Neural crest cell (in vitro differentiated cells): ENCODE measurements at regions not wholly inside any gene's neighbourhood (a gene's known extent, or its start where the extent isn't known, plus 50 kb on each side); places are given as distances from the start of the nearest gene placed in this dataset.

Experiments
- DNase-seq: peaks from one replicate; pipeline ENCODE4 v3.0.0; 2021; ENCODE audit warnings: low read depth, mixed read lengths, low spot score
- H3K27ac Mint-ChIP-seq: one replicate; pipeline ENCODE4 v1.8.0; 2021; ENCODE audit warnings: mild to moderate bottlenecking, mixed read lengths; ENCODE audit not compliant: unreplicated experiment
- H3K27me3 Mint-ChIP-seq: 2 replicates; pipeline ENCODE4 v1.8.0; 2021; ENCODE audit warnings: low read depth, mild to moderate bottlenecking, mixed read lengths
- H3K36me3 Mint-ChIP-seq: 2 replicates; pipeline ENCODE4 v1.8.0; 2021; ENCODE audit warnings: low read depth, mild to moderate bottlenecking, mixed read lengths
- H3K4me1 Mint-ChIP-seq: 2 replicates; pipeline ENCODE4 v1.8.0; 2021; ENCODE audit warnings: mixed read lengths
- H3K4me3 Mint-ChIP-seq: one replicate; pipeline ENCODE4 v1.8.0; 2021; ENCODE audit warnings: mild to moderate bottlenecking, mixed read lengths
- H3K9me3 Mint-ChIP-seq: 2 replicates; pipeline ENCODE4 v1.8.0; 2021; ENCODE audit warnings: mixed read lengths
- TF ChIP-seq, protein P1 (sequence below): fragments of 200-600 bp; sonication (generic); conservative IDR thresholded peaks from 2 replicates; pipeline ENCODE4 v1.5.0; 2021; ENCODE audit warnings: antibody characterized with exemption, mild to moderate bottlenecking

DNA sequence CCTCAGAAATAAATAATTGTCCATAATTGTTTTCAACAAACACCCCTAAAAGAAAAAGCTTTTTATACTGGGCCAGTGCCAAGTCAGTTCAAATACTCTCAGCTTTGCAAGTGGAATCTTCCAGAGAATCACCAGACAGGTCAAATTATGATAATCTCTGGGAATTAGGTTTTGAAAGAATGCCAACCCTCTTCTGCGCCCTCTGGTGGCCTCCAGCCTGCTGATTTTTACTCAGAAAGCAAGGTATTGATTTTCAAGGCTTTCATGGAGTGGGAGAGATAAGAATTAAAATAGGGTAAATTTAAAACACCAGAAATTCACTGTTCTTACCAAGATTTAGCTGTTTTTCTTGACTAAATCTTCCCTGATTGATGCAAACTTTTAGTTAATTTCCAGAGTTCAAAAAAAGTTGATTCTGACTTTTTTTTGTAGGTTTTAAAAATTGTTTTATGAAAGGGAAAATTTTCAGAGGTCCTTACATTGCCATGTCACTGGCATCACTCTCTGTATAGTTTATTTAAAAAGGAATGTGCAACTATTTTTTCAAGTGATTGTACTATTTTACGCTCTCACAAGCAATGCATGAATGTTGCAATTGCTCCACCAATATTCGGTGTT is 282.9 kb upstream of the TNP1 start:
- TF ChIP-seq, protein P1, sequence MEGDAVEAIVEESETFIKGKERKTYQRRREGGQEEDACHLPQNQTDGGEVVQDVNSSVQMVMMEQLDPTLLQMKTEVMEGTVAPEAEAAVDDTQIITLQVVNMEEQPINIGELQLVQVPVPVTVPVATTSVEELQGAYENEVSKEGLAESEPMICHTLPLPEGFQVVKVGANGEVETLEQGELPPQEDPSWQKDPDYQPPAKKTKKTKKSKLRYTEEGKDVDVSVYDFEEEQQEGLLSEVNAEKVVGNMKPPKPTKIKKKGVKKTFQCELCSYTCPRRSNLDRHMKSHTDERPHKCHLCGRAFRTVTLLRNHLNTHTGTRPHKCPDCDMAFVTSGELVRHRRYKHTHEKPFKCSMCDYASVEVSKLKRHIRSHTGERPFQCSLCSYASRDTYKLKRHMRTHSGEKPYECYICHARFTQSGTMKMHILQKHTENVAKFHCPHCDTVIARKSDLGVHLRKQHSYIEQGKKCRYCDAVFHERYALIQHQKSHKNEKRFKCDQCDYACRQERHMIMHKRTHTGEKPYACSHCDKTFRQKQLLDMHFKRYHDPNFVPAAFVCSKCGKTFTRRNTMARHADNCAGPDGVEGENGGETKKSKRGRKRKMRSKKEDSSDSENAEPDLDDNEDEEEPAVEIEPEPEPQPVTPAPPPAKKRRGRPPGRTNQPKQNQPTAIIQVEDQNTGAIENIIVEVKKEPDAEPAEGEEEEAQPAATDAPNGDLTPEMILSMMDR, result peak; percentile 67
- no peak overlapping the region for H3K27ac Mint-ChIP-seq

DNA sequence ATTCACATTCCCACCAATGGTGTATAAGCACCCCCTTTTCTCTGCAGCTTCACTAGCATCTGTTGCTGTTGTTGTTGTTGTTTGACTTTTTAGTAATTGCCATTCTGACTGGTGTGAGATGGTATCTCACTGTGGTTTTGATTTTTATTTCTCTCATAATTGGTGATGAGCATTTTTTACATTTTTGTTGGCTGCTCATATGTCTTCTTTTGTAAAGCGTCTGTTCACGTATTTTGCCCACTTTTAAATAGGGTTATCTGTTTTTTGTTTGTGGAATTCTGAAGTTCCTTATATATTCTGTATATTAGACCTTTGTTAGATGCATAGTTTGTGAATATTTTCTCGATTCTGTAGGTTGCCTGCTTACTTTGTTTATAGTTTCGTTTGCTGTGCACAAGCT is 278.4 kb upstream of the TNP1 start:
- Mint-ChIP-seq H3K4me1 (no peaks in the 10 kb centered on the region), H3K27me3 (no peaks in the 10 kb centered on the region), H3K27ac (no peak overlapping the region), H3K36me3 (peaks cover 45% of the 10 kb centered on the region), H3K4me3 (no peak overlapping the region), H3K9me3 (peaks cover 34% of the 10 kb centered on the region)
- TF ChIP-seq, protein P1, result no peak
- DNase-seq, result no peak

More for the DNA sequence above, 282.9 kb upstream of the TNP1 start:
- H3K27me3 Mint-ChIP-seq, result no peaks in the 10 kb centered on the region
- DNase-seq, result peak; percentile 32
- H3K36me3 Mint-ChIP-seq, result peaks cover 23% of the 10 kb centered on the region
- no peaks in the 10 kb centered on the region for H3K4me1 Mint-ChIP-seq
- H3K9me3 Mint-ChIP-seq, result peaks cover 15% of the 10 kb centered on the region
- no peak overlapping the region for H3K4me3 Mint-ChIP-seq

DNA sequence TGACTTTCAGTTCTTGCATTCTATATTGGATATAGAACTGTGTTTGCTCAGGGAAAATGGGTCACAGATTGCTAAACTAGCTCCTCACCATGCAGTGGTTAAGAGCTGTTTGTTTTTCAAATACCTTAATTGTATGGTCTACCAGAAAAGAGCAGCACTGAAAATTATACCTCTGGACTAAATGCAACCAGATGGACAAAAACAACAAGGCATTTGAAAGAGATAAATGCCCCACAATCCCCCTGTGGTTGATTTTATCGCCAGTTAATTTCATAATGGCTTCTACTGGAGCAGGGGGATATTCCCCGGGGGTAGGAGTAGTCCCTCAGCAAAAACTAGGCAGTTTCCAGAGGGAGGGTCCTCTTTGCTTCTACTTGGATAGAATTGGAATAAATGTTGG is 267.9 kb upstream of the TNP1 start:
- no peak for DNase-seq
- Mint-ChIP-seq H3K9me3 (no peaks in the 10 kb centered on the region), H3K36me3 (peaks cover 5% of the 10 kb centered on the region), H3K27ac (no peak overlapping the region), H3K4me3 (no peak overlapping the region), H3K4me1 (no peaks in the 10 kb centered on the region), H3K27me3 (no peaks in the 10 kb centered on the region)
- TF ChIP-seq, protein P1, result no peak

DNA sequence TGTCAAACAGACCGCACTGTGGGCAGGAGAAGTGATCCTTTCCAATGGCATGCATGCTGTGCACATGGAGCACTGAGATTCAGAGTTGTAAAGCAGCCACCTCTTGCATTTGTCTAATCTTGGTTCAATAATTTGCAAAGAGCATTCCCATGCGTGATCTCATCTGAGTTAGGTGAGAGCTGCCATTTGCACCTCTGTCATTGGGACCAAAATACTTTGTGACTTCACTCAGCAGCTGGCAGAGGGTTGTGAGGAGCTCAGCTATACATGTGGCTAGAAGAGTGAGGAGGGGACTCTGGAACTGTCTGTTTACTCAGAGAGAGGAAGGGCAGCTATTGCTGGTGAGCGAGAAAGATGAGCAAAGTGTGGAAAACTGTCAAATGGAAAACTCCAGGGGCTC is 265.1 kb upstream of the TNP1 start:
- Mint-ChIP-seq H3K9me3 (no peaks in the 10 kb centered on the region), H3K4me3 (no peak overlapping the region), H3K27ac (no peak overlapping the region), H3K36me3 (peaks cover 5% of the 10 kb centered on the region), H3K4me1 (no peaks in the 10 kb centered on the region), H3K27me3 (no peaks in the 10 kb centered on the region)
- DNase-seq, result no peak
- TF ChIP-seq, protein P1, result no peak

DNA sequence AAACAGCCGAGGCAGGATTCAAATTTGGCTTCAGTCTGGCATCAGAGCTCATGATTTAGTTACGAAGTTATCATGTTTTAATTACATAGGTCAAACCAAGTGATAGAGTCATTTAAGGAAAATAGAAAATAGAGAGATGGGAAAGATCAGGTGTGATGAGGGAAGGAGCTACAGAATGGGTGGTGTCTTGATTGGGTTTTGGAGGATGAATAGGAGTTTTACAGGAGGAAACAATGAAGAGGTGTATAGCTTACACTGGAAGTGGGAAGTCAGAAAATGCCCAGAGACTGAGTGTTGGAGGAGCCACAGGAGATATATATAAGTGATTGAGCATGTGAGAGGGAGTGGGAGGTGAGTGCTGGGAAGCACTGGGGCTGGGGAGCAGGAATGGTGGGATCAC is 264.2 kb upstream of the TNP1 start:
- Mint-ChIP-seq H3K9me3 (no peaks in the 10 kb centered on the region), H3K27me3 (no peaks in the 10 kb centered on the region), H3K27ac (no peak overlapping the region), H3K4me3 (no peak overlapping the region), H3K4me1 (no peaks in the 10 kb centered on the region), H3K36me3 (peaks cover 5% of the 10 kb centered on the region)
- no peak for DNase-seq
- TF ChIP-seq, protein P1, result no peak
